GM18909 (cell line): ENCODE measurements at regions not wholly inside any gene's neighbourhood (a gene's known extent, or its start where the extent isn't known, plus 50 kb on each side); places are given as distances from the start of the nearest gene placed in this dataset.

Source experiments
- ATAC-seq: cut with Tn5 transposase; IDR thresholded peaks from one replicate; pipeline ENCODE4 v1.9.1; 2021; ENCODE audit warnings: mild to moderate bottlenecking; ENCODE audit not compliant: unreplicated experiment, poor library complexity

- ATAC-seq = no peak
Measured at GRCh38 chr7:155896531-155897263, 84.4 kb upstream of the SHH start.

- no peak for ATAC-seq
Measured at GRCh38 chr7:155893664-155894063, 81.4 kb upstream of the SHH start.

- ATAC-seq = no peak
Measured at GRCh38 chr7:155893176-155893575, 80.9 kb upstream of the SHH start.

- no peak for ATAC-seq
Measured at GRCh38 chr7:155889636-155890511, 77.6 kb upstream of the SHH start.

- ATAC-seq = no peak
Measured at GRCh38 chr7:155887174-155887525, 74.9 kb upstream of the SHH start.

GRCh38 chr7:155886391-155887173 is 74.3 kb upstream of the SHH start:
- ATAC-seq = no peak

GRCh38 chr7:155885167-155886155 is 73.2 kb upstream of the SHH start:
- ATAC-seq = no peak

- no peak for ATAC-seq
Measured at GRCh38 chr7:155884225-155885166, 72.2 kb upstream of the SHH start.

- no peak for ATAC-seq
Measured at GRCh38 chr7:155883491-155884224, 71.4 kb upstream of the SHH start.

- no peak for ATAC-seq
Measured at GRCh38 chr7:155882596-155882995, 70.3 kb upstream of the SHH start.

GRCh38 chr7:155881471-155882350 is 69.4 kb upstream of the SHH start:
- no peak for ATAC-seq

GRCh38 chr7:155880721-155881120 is 68.5 kb upstream of the SHH start:
- ATAC-seq = no peak

GRCh38 chr7:155879592-155879991 is 67.3 kb upstream of the SHH start:
- ATAC-seq = no peak

- no peak for ATAC-seq
Measured at GRCh38 chr7:155878674-155879073, 66.4 kb upstream of the SHH start.

GRCh38 chr7:155878250-155878649 is 66.0 kb upstream of the SHH start:
- no peak for ATAC-seq

- no peak for ATAC-seq
Measured at GRCh38 chr7:155877167-155877566, 64.9 kb upstream of the SHH start.

GRCh38 chr7:155874411-155874810 is 62.1 kb upstream of the SHH start:
- no peak for ATAC-seq
